H1 (cell line): ENCODE measurements at regions not wholly inside any gene's neighbourhood (a gene's known extent, or its start where the extent isn't known, plus 50 kb on each side); places are given as distances from the start of the nearest gene placed in this dataset.

ENCODE experiments used
- POLR2A ChIP-seq, 2 experiments: IDR thresholded peaks; 1 replicate in 1 of 2; 2 replicates in 1 of 2; pipeline ENCODE4 v1.6.1; 2011; ENCODE audit warnings: low read depth in 2 of 2, low read length in 2 of 2, mild to moderate bottlenecking in 2 of 2; ENCODE audit errors: control extremely low read depth in 1 of 2
- RFX5 ChIP-seq: IDR thresholded peaks from 2 replicates; pipeline ENCODE4 v1.6.1; 2011; ENCODE audit warnings: low read depth, low read length, improper control_type of control experiment, borderline replicate concordance
- TF ChIP-seq, protein P1 (sequence below), 3 experiments: IDR thresholded peaks; 1 replicate in 2 of 3; 2 replicates in 1 of 3; pipeline versions ENCODE4 v1.5.1 to v1.6.1; 2011; ENCODE audit warnings: low read length in 3 of 3, mild to moderate bottlenecking in 3 of 3, inconsistent platforms in 2 of 3, low read depth in 1 of 3, moderate library complexity in 1 of 3; ENCODE audit not compliant: insufficient read depth in 1 of 3; ENCODE audit errors: control extremely low read depth in 1 of 3

DNA sequence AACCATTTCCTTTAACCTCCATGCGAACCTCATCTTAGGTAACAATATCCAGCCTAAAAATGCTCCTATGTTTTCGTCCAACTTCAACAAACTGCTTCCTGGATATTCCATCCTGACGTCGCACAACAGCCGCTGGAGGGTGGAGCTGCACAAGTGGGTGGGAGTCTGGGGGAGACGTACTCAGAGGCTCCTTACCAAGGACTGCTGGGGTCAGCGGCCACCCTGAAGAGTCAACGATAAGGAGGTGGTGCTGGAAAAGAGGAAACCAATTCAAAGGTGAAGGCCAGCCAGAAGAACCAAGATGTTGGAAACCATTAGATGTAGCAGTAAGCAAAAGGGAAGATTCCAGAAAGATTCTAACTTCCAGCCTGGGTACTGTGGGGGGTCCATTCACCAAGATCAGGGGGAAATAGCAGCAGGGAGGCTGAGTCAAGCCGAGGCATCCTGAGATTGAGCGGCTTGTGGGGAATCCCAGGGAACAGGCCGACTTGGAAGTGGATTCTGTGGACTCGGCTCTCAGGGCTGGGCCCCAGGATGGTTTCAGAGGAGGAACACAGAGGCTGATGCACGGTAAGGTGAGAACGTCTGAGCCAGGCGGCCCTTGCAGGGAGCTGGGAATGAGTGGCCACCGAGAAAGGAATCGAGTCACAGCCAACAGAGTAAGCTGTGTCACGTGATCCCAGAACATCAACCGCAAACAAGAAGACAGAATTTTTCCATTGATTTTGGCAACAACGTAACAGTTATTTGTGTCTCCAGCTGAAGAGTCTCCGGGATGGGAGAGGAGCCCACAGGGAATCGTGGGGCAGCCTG, 375.7 kb downstream of the NPHP4 start:
- TF ChIP-seq POLR2A (IDR thresholded peaks at IDR 0.05; ENCODE audit: control extremely low read depth in 1 of 2, low read depth in 2 of 2, low read length in 2 of 2) (no peak), RFX5 (no peak)
- TF ChIP-seq, protein P1, sequence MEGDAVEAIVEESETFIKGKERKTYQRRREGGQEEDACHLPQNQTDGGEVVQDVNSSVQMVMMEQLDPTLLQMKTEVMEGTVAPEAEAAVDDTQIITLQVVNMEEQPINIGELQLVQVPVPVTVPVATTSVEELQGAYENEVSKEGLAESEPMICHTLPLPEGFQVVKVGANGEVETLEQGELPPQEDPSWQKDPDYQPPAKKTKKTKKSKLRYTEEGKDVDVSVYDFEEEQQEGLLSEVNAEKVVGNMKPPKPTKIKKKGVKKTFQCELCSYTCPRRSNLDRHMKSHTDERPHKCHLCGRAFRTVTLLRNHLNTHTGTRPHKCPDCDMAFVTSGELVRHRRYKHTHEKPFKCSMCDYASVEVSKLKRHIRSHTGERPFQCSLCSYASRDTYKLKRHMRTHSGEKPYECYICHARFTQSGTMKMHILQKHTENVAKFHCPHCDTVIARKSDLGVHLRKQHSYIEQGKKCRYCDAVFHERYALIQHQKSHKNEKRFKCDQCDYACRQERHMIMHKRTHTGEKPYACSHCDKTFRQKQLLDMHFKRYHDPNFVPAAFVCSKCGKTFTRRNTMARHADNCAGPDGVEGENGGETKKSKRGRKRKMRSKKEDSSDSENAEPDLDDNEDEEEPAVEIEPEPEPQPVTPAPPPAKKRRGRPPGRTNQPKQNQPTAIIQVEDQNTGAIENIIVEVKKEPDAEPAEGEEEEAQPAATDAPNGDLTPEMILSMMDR (IDR thresholded peaks at IDR 0.05; ENCODE audit: control extremely low read depth in 1 of 3, insufficient read depth in 1 of 3, low read depth in 1 of 3, low read length in 3 of 3) = no peak
